COR-L47 (cell line): ENCODE measurements at regions not wholly inside any gene's neighbourhood (a gene's known extent, or its start where the extent isn't known, plus 50 kb on each side); places are given as distances from the start of the nearest gene placed in this dataset.
"Not testable (repeated sequence)": the region's sequence is repeated elsewhere in the genome, so short reads cannot be mapped to it uniquely, and the experiment has no call there.

ENCODE experiments used
- DNase-seq: peaks from one replicate; lab custom pipeline; 2025; lab: John Stamatoyannopoulos, UW

DNA sequence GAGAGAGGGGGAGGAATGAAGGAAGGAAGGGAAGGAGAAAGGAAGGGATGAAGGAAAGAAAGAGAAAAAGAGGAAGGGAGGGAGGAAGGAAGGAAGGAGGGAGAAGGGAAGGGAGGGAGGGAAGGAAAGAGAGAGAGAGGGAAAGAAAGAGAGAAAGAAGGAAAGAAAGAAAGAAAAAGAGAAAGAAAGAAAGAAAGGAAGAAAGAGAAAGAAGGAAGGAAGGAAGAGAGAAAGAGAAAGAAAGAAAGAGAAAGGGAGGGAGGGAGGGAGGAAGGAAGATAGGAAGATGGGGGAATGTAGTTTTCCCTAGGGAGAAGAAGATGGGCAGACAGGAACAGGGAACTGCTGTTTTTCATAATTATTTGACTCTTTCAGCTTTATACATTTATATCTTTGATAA lies 115.1 kb upstream of the CXADR start:
- DNase-seq, result no peak

DNA sequence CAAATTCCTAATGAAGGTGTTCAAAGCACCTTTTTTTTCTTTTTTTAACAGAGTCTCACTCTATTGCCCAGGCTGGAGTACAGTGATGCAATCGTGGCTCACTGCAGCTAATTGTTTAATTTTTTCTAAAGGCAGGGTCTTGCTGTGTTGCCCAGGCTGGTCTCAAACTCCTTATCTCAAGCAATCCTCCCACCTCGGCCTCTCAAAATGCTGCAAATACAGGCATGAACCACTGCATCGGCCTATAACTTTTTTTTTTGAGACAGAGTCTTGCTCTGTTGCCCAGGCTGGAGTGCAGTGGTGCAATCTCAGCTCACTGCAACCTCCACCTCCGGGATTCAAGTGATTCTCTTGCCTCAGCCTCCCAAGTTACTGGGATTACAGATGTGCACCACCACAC lies 113.9 kb upstream of the CXADR start:
- DNase-seq, result not testable (repeated sequence)

DNA sequence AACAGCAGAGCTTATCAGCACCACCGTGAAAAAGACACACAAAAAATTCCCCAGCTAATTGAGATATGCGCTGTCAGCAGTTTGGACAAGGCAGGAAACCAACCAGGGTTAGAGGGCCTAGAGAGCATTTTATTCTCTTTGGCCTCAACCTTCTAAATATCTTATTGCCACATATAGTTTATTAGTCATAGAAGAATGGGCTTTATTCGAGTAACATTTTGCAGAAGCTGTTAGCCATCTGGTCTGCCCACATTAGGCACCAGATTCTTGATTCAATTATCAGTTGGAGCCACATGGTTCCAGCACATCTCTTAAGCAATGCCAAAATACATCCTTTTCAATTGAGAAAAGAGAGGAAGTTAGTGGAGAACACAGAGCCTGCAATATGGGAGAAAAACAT lies 109.9 kb upstream of the CXADR start:
- DNase-seq, result no peak

DNA sequence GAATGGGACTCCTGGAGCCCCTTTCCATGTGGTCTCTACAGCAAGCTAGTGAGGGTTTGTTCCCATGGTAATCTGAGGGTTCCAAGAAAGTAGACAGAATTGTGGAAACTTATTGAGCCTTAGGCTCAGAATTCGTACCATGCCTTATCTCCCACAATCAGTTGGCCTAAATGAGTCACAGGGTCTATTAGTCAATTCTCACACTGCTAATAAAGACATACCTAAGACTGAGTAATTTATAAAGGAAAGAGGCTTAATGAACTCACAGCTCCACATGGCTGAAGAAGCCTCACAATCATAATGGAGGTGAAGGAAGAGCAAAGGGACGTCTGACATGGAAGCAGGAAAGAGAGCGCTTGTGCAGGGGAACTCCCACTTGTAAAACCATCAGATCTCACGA lies 106.6 kb upstream of the CXADR start:
- DNase-seq, result no peak

DNA sequence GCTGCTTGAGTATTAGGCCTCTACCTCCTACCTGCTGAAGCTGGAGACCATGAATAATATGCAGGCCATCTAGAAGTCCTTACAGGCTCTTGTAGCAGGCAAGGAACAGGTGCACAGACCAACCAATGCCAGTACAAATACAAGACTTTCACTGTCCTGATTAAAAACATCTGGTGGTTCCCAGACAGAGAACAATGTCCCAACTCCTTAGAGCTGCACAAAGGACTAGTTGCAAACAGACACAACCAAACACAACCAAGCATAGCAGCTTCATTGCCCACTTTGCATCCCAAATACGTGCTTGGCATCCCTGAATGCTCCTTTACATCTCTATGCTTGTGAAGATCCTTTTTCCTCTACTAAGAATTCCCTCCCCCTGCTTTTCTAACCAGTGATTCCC lies 98.1 kb upstream of the CXADR start:
- DNase-seq, result no peak

DNA sequence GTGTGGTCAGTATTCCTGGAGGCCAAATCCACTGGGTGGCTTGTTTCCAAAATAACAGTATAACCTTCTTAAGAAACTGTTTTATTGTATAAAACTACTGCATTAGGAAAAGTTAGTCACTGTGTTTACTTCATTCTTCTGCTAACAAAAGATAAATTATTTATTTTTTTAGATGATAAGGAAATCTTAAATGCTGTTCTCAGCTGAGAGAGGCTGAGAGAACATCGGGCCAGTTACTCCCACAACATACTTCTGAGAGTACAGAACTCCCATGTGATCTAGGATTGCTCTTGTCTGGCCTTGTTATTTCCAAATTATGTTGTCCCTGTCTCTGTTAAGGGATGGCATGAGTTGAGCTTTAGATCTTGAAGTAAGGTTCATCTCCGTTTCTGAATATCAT lies 96.7 kb upstream of the CXADR start:
- no peak for DNase-seq

DNA sequence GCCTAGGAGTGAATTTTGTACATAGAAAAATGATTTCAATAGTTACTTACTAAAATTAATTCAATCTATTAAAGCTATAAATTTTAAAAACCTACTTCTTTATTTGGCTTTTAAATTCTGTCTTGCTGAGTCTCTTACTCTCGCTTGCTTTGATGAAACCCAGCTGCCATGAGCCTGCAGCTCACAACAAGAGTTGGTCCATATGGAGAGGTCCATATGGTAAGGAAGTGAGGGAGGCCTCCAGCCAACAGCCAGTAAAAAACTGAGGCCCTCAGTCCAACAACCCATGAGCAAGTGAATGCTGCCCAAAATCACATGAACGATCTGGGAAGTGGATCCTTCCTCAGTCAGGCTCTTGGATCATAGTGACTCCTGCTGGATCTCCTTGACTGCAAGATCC lies 89.9 kb upstream of the CXADR start:
- DNase-seq, result no peak

DNA sequence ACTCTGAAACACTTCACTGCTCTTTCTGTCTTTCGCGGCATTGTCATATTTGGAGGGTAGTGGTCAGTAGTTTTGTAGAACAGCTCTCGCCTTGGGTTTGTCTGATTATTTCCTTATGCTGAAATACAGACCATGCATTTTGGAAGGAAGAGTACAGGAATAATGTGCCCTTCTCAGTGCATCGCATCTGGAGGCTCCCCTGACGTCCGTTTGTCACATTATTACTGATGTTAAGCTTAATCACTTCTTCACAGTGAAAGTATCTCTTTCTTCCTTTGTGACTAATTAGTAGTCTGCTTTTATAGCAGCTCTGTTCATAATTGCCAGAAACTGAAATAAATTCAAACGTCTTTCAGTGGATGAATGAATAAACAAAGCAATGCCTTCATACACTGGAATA lies 85.7 kb upstream of the CXADR start:
- DNase-seq, result no peak

DNA sequence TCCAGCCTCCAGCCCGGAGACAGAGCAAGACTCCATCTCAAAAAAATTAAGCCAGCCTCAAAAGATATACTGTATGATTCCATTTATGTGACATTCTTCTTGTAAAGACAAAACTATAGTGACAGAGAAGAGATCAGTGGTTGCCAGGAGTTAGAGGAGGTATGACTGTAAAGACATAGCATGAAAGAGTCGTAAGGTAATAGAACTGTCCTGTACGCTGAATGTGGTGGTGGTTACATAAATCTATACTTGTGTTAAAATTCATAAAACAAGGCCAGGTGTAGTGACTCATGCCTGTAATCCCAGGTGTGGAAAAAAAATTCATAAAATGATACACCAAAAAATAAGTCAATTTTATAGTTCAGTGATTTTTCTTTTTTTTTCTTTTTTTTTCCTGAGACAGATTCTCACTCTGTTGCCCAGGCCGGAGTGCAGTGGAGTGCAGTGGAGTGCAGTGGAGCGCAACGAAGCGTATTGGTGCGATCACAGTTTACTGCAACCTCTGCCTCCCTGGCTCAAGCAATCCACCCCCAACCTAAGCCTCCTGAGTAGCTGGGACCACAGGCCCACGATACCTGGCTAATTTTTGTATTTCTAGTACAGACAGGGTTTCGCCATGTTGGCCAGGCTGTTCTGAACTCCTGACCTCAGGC lies 84.9 kb upstream of the CXADR start:
- DNase-seq, result no peak

DNA sequence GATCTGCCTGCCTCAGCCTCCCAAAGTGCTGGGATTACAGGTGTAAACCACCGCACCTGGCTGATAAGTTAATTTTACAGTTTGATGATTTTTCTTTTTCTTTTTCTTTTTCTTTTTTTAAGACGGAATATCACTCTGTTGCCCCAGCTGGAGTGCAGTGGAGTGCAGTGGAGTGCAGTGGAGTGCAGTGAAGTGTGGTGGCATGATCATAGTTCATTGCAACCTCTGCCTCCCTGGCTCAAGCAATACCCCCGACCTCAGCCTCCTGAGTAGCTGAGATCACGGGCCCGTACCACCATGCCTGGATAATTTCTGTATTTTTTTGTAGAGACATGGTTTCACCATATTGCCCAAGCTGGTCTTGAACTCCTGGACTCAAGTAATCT lies 84.4 kb upstream of the CXADR start:
- DNase-seq, result no peak

DNA sequence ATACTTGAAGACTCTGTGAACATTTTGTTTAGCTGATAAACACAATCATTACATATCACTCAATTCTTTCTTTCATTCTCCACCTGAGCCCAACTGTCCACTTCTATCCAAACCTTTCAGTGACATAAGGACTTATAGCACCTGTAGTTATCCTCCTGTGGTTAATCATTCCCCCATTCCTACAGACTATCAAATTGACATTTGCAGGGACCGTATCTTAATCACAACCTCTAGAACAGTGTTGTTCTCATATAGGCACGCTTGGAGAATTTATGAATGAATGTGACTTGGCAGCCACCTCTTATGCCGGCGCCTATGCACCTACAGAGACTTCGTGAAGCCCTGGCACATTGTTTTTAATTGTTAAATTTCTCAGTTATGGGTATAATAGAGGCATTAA lies 83.9 kb upstream of the CXADR start:
- DNase-seq, result no peak

DNA sequence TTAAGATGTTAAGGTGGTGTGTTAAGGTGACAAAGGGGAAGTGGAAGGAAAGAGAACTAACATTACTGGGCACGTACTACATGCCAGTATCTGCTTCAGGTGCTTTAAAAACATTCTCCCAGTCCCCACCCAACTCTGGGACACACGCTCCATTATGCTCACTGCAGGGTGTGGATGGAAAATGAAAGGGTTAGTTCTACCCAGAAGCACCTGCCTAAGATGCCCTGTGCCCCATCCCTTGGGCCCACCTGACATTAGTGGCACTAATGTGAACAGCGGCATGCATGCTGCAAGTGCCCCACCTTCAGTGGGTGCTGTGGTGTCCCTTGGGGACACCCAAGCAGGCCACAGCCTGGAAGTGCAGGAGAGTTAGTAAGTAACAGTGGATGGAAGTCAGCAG lies 82.9 kb upstream of the CXADR start:
- no peak for DNase-seq

DNA sequence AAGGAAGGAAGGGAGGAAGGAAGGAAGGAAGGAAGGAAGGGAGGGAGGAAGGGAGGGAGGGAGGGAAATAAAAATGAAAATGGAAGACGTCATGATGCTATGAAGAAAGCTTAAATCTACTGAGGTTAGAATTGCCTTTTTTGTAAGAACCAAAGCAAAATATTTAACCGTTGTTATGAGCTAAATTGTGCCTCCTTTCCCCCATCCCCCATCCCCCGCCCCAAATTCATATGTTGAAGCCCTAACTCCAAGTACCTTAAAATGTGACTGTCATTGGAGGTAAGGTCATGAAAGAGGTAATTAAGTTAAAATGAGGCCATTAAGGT lies 80.1 kb upstream of the CXADR start:
- no peak for DNase-seq

DNA sequence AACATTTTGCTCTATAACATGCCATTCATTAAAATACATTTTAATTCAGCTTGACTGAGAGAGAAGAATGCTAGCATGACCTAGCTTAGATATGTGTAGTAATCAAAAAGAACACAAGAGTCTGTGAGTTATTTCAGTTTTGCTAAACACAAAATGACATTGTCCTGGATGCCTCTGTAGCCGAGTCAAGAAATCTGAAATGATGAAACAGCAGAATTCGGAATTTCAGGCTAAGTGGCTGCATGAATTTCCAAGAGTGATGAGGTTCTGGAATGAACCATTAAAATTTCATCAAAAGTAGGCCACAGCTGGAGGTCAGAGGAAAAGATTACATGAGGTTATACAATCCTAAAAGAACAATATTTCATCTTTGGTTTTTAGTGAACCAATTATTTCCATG lies 79.1 kb upstream of the CXADR start:
- no peak for DNase-seq

DNA sequence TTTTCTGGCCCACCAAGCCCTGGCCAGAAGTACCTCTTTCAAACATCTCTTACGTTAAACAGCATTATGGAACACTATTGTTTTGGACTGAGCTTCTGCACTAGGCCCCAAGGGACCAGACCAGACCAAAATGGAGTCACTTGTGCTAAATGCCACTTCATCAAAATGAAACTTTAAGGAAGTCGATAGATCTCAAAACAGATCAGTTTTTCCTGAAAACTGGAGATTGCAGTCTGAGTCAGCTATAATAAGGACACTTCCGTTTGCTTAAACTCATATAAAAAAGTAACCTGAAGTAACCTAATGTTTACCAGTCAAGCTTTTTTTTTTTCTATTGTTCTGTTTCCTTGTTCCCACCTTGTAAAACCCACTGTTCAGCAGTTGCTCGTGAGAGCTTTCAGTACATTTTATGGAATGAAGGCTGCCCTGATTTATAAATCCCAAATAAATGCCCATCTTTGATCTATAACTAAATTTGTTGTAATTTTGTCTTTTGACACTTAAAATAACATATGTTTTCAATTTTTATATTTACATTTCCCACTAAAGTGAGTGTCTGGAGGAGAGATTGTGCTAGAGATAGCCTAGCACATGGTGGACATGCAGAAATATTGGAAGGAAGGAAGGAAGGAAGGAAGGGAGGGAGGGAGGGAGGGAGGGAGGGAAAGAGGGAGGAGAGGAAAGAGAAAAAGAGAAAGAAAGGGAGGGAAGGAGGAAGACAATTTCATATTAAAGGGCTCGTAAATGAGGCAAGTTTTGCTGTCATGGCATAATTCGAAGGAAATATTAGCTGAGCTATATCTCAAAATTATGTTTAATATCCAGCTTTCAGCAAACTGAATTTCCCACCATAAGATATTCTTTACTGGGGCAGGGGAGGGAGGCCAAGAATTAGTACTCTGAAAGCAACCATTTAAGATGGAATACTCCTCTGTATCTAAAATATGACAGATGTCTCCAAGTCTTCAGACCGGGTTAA lies 77.0 kb upstream of the CXADR start:
- DNase-seq, result no peak

DNA sequence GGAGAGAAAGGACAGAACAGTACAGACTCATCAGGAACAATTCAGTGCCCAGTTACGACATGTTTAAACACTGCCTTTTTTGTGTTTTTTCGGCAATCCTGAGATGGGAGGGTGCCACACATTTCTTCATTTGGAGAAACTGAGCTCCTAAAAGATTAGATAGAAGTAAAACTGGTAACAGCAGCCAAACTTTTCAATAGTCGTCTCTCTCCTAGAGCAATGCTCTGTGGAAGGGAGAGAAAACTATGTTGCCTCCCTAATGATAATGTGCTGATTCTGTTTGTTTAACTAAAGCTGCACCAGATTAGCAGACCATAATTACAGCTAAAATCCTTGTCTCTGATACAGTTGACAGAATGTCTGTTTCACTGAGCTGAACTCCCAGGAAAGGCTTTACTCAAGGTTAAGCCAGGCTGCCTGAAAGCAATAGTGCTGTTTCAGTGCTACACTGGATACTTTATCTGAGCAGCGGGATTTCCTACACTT lies 76.2 kb upstream of the CXADR start:
- no peak for DNase-seq

DNA sequence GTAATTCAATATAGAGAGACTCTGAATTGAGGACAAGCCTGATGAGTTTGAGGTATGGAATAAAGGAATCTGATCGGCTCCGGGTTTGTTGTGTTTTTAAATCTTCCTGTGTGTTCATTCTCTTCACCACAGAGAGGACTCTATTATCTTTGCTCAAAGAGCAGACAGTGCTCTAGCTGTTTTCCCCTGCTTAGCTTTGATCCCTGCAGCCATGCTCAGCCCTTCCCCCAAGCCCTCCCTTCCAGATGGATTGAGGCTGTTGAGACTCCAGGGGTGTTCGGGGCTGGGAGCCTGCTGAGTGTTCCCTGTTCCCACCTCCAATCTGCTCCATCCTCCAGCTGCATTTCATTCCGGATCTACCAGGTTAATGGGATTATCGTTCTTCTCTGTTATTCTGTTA lies 74.2 kb upstream of the CXADR start:
- no peak for DNase-seq

DNA sequence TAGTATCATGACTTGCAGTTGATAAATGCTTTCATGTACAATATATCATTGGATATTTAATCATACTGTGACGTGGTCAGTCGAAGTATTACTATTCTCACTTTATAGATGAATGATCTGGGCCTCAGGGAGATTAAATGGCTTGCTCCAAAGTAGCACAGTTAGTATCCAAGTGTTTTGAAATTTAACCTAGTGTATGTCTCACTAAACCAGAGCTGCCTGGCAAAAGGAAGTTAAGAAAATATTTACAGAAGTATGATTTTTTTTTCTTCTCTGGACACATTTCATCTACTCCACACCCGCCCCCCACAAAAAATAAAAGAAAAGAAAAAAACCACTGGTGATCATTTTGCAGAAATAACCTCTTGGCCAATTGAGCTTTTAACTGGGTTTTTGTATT lies 71.9 kb upstream of the CXADR start:
- no peak for DNase-seq

DNA sequence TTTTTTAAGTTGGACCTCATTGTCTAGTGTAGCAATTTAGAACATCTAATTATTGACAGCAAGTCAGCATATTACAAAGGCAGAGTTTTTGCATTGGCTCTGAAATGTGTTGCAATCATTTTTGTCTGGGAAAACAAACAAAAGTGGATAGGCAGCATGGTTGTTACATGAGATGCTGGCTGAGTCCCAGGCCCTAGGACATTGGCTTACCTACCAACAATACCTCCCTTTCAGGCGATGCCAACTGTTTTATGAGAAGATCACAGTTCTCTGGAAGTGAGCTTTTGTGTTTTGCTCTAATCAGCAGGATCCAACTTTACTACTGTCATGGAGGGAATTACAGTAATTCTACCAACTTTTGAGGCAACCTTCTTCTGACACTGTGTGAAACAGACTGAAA lies 71.5 kb upstream of the CXADR start:
- peak; percentile 76 for DNase-seq

DNA sequence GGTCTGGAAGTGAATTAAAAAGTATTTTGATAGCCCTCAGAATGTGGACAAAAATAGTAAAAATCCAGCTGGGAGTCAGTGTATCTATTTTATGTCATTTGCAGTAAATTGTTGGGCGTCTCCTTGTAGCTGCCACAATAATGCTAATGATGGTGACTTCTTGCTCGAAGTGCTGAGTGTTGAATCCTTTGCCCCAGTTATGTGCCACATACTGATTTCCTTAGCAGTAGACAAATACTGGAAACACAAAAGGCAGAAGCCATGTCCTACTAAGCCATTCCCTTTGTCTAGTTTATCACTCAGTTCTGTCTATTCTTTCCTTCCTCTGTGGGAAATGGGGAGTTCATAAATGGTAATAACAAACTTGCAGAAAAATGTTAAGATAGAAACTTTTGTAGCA lies 70.7 kb upstream of the CXADR start:
- DNase-seq, result no peak

DNA sequence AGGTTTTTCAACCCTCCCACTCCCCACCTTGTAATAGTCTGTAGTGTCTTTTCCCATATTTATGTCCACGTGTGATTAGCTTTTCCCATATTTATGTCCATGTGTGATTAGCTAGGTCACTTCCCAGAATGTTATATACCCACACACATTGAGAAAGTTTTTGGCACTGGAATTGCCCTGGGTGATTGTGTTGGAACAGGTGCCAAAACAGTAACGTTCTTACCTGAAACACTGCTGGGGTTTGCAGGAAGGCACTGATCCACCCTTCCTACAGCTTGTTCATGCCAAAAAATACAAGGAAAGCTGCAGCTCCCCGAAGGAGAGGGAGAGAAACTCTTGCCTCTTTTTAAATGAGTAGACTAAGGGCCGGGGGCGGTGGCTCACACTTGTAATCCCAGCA lies 68.0 kb upstream of the CXADR start:
- no peak for DNase-seq

DNA sequence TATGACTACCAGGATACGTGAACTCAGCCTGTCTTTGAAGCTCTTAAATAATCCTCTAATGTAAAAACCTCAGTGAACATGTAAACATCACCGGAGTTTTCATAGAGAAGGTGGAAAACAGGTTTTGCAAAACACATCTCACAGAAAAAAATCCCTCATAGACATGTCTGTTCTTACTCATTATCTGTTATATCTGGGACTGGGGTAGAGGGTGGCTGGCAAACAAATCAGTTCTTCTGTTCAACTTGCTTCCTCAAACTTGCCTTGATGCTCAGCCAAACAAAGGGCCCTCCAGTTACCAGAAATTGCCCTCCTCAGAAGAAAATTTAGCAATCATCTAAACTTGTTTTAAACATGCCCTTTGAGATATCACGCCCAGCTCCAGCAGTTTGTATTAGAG lies 66.1 kb upstream of the CXADR start:
- no peak for DNase-seq

DNA sequence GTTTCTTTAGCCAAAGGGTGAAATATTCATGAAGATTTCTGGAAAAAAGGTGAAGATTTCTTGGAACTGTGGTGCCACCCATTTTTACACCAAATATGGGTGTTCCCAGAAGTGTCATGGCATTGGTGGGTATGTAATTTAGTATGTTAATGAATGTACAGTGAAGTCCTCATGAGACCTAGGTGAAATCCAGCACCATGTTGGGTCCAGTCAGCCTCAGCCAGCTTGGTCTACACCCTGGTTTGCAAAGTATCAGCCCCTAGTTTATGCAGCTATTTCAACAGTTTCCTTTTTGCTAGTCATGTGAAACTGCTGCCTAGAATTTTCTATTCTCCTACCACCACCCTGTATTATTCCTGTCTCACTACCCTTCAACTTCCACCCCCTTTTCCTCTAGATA lies 63.1 kb upstream of the CXADR start:
- no peak for DNase-seq
